ENCODE measurements at regions not wholly inside any gene's neighbourhood (a gene's known extent, or its start where the extent isn't known, plus 50 kb on each side); places are given as distances from the start of the nearest gene placed in this dataset.

- TF ChIP-seq CSDC2 (CRISPR knock-in tag; IDR thresholded peaks at IDR 0.05) (no peak), ARNTL (CRISPR knock-in tag; IDR thresholded peaks at IDR 0.05; ENCODE audit: borderline replicate concordance, low read depth) (no peak), TCF4 (CRISPR knock-in tag; IDR thresholded peaks at IDR 0.05; ENCODE audit: borderline replicate concordance) (no peak), ISL1 (CRISPR knock-in tag; IDR thresholded peaks at IDR 0.05) (no peak), POU6F1 (CRISPR knock-in tag; IDR thresholded peaks at IDR 0.05; ENCODE audit: borderline replicate concordance, low read depth) (no peak), PPARA (CRISPR knock-in tag; IDR thresholded peaks at IDR 0.05; ENCODE audit: borderline replicate concordance) (no peak), ZNF70 (CRISPR knock-in tag; IDR thresholded peaks at IDR 0.05) (no peak), ZC3H10 (CRISPR knock-in tag; IDR thresholded peaks at IDR 0.05) (no peak), GLIS3 (CRISPR knock-in tag; IDR thresholded peaks at IDR 0.05) (no peak), TSHZ2 (CRISPR knock-in tag; IDR thresholded peaks at IDR 0.05) (no peak), RARB (CRISPR knock-in tag; IDR thresholded peaks at IDR 0.05) (no peak), OSR1 (CRISPR knock-in tag; IDR thresholded peaks at IDR 0.05) (no peak), ZFP30 (CRISPR knock-in tag; IDR thresholded peaks at IDR 0.05) (no peak), ZNF8 (CRISPR knock-in tag; IDR thresholded peaks at IDR 0.05) (no peak)
- TF ChIP-seq, protein P1, sequence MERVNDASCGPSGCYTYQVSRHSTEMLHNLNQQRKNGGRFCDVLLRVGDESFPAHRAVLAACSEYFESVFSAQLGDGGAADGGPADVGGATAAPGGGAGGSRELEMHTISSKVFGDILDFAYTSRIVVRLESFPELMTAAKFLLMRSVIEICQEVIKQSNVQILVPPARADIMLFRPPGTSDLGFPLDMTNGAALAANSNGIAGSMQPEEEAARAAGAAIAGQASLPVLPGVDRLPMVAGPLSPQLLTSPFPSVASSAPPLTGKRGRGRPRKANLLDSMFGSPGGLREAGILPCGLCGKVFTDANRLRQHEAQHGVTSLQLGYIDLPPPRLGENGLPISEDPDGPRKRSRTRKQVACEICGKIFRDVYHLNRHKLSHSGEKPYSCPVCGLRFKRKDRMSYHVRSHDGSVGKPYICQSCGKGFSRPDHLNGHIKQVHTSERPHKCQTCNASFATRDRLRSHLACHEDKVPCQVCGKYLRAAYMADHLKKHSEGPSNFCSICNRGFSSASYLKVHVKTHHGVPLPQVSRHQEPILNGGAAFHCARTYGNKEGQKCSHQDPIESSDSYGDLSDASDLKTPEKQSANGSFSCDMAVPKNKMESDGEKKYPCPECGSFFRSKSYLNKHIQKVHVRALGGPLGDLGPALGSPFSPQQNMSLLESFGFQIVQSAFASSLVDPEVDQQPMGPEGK (CRISPR knock-in tag; IDR thresholded peaks at IDR 0.05; ENCODE audit: borderline replicate concordance): no peak
- TF ChIP-seq, protein P2, sequence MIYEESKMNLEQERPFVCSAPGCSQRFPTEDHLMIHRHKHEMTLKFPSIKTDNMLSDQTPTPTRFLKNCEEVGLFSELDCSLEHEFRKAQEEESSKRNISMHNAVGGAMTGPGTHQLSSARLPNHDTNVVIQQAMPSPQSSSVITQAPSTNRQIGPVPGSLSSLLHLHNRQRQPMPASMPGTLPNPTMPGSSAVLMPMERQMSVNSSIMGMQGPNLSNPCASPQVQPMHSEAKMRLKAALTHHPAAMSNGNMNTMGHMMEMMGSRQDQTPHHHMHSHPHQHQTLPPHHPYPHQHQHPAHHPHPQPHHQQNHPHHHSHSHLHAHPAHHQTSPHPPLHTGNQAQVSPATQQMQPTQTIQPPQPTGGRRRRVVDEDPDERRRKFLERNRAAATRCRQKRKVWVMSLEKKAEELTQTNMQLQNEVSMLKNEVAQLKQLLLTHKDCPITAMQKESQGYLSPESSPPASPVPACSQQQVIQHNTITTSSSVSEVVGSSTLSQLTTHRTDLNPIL (CRISPR knock-in tag; IDR thresholded peaks at IDR 0.05; ENCODE audit: low read depth): no peak
- TF ChIP-seq, protein P3, sequence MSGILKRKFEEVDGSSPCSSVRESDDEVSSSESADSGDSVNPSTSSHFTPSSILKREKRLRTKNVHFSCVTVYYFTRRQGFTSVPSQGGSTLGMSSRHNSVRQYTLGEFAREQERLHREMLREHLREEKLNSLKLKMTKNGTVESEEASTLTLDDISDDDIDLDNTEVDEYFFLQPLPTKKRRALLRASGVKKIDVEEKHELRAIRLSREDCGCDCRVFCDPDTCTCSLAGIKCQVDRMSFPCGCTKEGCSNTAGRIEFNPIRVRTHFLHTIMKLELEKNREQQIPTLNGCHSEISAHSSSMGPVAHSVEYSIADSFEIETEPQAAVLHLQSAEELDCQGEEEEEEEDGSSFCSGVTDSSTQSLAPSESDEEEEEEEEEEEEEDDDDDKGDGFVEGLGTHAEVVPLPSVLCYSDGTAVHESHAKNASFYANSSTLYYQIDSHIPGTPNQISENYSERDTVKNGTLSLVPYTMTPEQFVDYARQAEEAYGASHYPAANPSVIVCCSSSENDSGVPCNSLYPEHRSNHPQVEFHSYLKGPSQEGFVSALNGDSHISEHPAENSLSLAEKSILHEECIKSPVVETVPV (CRISPR knock-in tag; IDR thresholded peaks at IDR 0.05): no peak
- no peak for ATAC-seq
These were observed 425.2 kb downstream of the IDS start for GRCh38 chrX:149079805-149080406.

GRCh38 chrX:149074398-149074797 is 430.7 kb downstream of the IDS start:
- ATAC-seq: no peak
- TF ChIP-seq TSHZ2 (CRISPR knock-in tag; IDR thresholded peaks at IDR 0.05) (no peak), SNAI2 (CRISPR knock-in tag; IDR thresholded peaks at IDR 0.05) (no peak), ISL1 (CRISPR knock-in tag; IDR thresholded peaks at IDR 0.05) (no peak), ZFP30 (CRISPR knock-in tag; IDR thresholded peaks at IDR 0.05) (no peak), GLIS3 (CRISPR knock-in tag; IDR thresholded peaks at IDR 0.05) (no peak), POU6F1 (CRISPR knock-in tag; IDR thresholded peaks at IDR 0.05; ENCODE audit: borderline replicate concordance, low read depth) (no peak), PPARA (CRISPR knock-in tag; IDR thresholded peaks at IDR 0.05; ENCODE audit: borderline replicate concordance) (no peak)
- TF ChIP-seq, protein P3 (CRISPR knock-in tag; IDR thresholded peaks at IDR 0.05): no peak
- TF ChIP-seq, protein P1 (CRISPR knock-in tag; IDR thresholded peaks at IDR 0.05; ENCODE audit: borderline replicate concordance): no peak
- TF ChIP-seq, protein P2 (CRISPR knock-in tag; IDR thresholded peaks at IDR 0.05; ENCODE audit: low read depth): no peak

All from SK-N-SH treated with all-trans-retinoic acid at 6 μM for 48 hours (cell line).